Keratinocyte (primary cell): ENCODE measurements at regions not wholly inside any gene's neighbourhood (a gene's known extent, or its start where the extent isn't known, plus 50 kb on each side); places are given as distances from the start of the nearest gene placed in this dataset.

Experiments used
- EZH2 ChIP-seq: IDR thresholded peaks from one replicate; pipeline ENCODE4 v1.6.1; 2012; ENCODE audit warnings: inconsistent platforms, mild to moderate bottlenecking, low read length, moderate library complexity
- TF ChIP-seq, protein P1 (sequence below), 3 experiments: IDR thresholded peaks in 1 of 3; conservative IDR thresholded peaks in 1 of 3; optimal IDR thresholded peaks in 1 of 3; 2 replicates in 2 of 3; 3 replicates in 1 of 3; pipeline versions ENCODE3 to v1.5.1; 2011; ENCODE audit warnings: low read length in 3 of 3, mild to moderate bottlenecking in 3 of 3, moderate library complexity in 2 of 3, control low read depth in 1 of 3, inconsistent platforms in 1 of 3; ENCODE audit not compliant: insufficient read depth in 2 of 3; ENCODE audit errors: extremely low read depth in 1 of 3

DNA sequence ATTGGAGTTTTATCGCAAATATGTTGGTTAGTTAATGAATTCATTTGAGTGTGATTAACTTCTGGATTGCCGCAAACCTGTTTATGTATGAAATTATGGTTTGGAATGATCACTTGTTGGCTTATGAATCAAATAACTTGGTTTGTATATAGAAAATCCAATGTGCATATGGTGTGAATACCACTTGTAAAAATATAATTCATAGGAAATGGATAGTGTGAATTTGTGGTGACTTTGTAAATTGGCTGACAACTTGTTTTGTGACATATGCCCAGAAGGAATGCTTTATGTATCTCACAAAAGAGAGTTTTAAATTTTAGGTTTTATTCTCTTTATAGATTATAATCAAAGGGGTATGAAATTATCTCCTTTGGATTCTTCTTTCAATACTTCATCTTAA, 436.2 kb downstream of the EPHA5 start:
- TF ChIP-seq EZH2 = no peak
- TF ChIP-seq, protein P1, sequence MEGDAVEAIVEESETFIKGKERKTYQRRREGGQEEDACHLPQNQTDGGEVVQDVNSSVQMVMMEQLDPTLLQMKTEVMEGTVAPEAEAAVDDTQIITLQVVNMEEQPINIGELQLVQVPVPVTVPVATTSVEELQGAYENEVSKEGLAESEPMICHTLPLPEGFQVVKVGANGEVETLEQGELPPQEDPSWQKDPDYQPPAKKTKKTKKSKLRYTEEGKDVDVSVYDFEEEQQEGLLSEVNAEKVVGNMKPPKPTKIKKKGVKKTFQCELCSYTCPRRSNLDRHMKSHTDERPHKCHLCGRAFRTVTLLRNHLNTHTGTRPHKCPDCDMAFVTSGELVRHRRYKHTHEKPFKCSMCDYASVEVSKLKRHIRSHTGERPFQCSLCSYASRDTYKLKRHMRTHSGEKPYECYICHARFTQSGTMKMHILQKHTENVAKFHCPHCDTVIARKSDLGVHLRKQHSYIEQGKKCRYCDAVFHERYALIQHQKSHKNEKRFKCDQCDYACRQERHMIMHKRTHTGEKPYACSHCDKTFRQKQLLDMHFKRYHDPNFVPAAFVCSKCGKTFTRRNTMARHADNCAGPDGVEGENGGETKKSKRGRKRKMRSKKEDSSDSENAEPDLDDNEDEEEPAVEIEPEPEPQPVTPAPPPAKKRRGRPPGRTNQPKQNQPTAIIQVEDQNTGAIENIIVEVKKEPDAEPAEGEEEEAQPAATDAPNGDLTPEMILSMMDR (optimal IDR thresholded peaks at IDR 0.05 in 1 of 3, IDR thresholded peaks at IDR 0.05 in 1 of 3, conservative IDR thresholded peaks at IDR 0.05 in 1 of 3; ENCODE audit: extremely low read depth in 1 of 3, insufficient read depth in 2 of 3, low read length in 3 of 3) = no peak
